ENCODE measurements at regions not wholly inside any gene's neighbourhood (a gene's known extent, or its start where the extent isn't known, plus 50 kb on each side); places are given as distances from the start of the nearest gene placed in this dataset.
"Not testable (repeated sequence)": the region's sequence is repeated elsewhere in the genome, so short reads cannot be mapped to it uniquely, and the experiment has no call there.

GRCh38 chr7:113230691-113231090 lies 112.3 kb upstream of the SMIM30 start:
- DNase-seq (ENCODE audit: low read depth in 3 of 3) = no peak

DNA sequence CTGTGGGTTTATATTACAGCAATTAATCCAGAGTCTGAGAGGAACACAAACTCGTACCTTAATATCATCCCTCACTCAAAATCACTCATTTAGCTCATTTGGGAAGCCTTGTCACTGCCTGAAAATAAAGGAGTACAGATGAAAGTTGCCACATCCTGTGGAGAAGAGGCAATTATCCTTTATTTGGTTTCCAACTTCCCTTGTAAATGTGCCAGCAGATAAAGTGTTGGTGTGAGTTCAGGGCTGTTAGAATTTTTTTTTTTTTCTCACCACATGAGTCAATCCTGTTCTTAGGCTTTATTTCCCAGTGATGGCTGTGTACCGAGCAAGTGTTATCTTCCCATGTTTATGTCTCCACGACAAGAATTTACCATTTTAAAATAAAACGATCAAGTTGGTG lies 99.0 kb upstream of the SMIM30 start:
- DNase-seq (ENCODE audit: low read depth in 3 of 3) = no peak

- DNase-seq (ENCODE audit: low read depth in 3 of 3) = no peak
These were observed 97.7 kb upstream of the SMIM30 start for GRCh38 chr7:113216038-113216437.

GRCh38 chr7:113209449-113210203 lies 91.3 kb upstream of the SMIM30 start:
- no peak for DNase-seq (ENCODE audit: low read depth in 3 of 3)

GRCh38 chr7:113207931-113208330 lies 89.6 kb upstream of the SMIM30 start:
- DNase-seq (ENCODE audit: low read depth in 3 of 3) = no peak

- DNase-seq (ENCODE audit: low read depth in 3 of 3) = no peak
These were observed 89.1 kb upstream of the SMIM30 start for GRCh38 chr7:113207441-113207840.

DNA sequence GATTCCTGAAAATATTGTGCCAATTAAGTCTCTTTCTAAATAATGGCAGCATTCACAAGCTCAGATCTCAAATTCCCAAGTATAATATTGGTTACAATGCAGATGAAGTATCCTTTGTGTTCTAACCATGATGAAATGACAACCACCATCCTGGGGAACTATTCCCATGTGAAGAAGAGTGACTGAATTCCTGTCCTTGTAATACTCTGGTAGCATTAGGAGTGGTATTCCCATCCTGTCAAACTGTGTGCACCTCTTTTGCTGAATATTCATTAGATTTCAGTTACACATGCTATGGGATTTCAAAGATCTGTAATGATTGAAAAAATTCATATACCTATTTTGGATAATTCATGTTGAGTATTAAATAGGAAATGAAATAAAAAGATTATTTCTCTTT lies 86.1 kb upstream of the SMIM30 start:
- DNase-seq (ENCODE audit: low read depth in 3 of 3) = no peak

- DNase-seq (ENCODE audit: low read depth in 3 of 3) = no peak
These were observed 83.9 kb upstream of the SMIM30 start for GRCh38 chr7:113202284-113202683.

DNA sequence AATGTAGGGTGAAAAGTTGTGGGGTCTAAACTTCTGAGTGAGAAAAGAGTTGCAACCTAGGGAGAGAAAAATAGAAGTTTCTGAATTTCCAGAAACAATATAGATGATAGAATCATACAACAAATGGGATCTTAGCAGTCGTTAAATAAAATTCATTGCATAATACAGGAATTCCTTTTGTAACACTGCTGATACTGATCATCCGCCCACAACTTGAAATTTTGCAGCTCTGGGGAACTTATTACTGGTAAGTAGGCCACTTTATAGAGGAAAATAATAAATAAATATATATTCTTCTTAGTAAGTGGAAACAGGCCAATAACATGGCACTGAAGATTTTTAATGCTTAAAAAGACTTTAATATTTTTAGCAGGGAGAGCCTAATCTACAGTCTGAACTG lies 81.9 kb upstream of the SMIM30 start:
- no peak for DNase-seq (ENCODE audit: low read depth in 3 of 3)

GRCh38 chr7:113199841-113200240 lies 81.5 kb upstream of the SMIM30 start:
- DNase-seq (ENCODE audit: low read depth in 3 of 3) = no peak

GRCh38 chr7:113199136-113199535 lies 80.8 kb upstream of the SMIM30 start:
- DNase-seq (ENCODE audit: low read depth in 3 of 3) = no peak

DNA sequence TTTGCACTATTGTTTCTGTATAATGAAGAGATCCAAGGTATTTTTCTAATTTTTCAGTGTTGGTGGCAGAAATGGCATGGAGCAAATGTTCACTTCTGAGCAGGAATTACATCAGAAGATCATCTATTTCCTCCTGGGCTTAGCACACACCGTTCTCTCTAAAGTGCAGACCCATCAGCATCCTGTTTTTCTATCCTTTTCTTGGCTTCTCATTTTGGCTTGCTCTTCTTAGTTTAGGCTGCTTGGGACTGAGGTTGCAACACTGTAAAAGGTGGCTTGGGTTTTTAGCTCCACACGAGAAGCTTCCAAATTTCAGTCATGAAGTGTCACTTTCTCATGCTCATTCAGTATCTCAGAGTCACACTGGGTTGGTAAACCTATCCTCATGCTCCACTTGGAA lies 79.9 kb upstream of the SMIM30 start:
- DNase-seq (ENCODE audit: low read depth in 3 of 3) = no peak

GRCh38 chr7:113197274-113197673 lies 78.9 kb upstream of the SMIM30 start:
- no peak for DNase-seq (ENCODE audit: low read depth in 3 of 3)

DNA sequence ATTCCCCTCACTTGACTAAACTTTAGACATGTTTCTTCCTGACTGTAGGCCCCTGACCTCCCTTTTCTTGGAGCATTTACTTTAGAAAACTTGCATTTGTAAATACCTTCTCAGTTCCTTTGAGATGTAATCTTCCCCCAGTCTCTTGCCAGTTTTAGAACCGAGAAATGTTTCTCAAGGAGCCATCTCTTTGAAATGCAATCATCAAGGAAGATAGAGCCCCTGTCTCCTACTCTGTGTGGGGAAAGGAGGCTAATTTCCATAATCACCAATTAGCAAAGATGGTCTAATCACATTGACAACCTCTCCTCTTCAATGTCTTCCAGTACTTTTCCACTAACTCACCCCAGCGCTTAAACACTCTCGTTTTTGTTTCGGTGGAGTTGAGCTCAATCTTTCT lies 70.0 kb upstream of the SMIM30 start:
- DNase-seq (ENCODE audit: low read depth in 3 of 3) = no peak

DNA sequence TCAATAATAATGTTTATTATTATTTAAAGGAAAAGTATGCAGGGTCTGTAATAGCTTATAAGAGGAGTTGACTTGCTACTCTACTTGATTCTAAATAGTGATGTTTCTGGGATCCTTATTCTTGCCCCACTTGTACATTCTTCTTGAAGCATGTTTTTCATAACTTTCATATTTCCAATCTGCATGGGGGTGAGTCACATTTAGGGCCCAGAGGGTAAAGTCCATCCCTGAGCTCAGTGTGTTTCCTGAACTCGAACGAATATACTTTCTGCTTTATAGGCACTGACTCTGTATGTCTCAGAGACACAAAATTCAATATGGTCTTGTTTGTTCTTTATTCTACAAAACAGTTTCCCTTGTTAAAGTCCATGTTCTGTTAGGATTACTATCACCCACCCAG lies 61.0 kb upstream of the SMIM30 start:
- no peak for DNase-seq (ENCODE audit: low read depth in 3 of 3)

GRCh38 chr7:113176836-113177235 lies 58.5 kb upstream of the SMIM30 start:
- no peak for DNase-seq (ENCODE audit: low read depth in 3 of 3)

DNA sequence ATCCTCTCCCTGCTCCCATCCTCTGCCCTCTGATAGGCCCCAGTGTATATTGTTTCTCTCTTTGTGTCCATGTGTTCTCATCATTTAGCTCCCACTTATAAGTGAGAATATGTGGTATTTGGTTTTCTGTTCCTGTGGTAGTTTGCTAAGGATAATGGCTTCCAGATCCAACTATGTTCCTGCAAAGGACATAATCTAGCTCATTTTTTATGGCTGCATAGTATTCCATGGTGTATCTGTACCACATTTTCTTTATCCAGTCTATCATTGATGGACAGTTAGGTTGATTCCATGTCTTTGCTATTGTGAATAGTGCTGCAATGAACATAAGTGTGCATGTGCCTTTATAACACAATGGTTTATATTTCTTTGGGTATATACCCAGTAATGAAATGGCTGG lies 57.8 kb upstream of the SMIM30 start:
- not testable (repeated sequence) for DNase-seq (ENCODE audit: low read depth in 3 of 3)

GRCh38 chr7:113175525-113176104 lies 57.3 kb upstream of the SMIM30 start:
- DNase-seq (ENCODE audit: low read depth in 3 of 3) = no peak

- no peak for DNase-seq (ENCODE audit: low read depth in 3 of 3)
These were observed 54.4 kb upstream of the SMIM30 start for GRCh38 chr7:113172726-113173125.

GRCh38 chr7:113170591-113170990 lies 52.2 kb upstream of the SMIM30 start:
- no peak for DNase-seq (ENCODE audit: low read depth in 3 of 3)
